ENCODE measurements at regions not wholly inside any gene's neighbourhood (a gene's known extent, or its start where the extent isn't known, plus 50 kb on each side); places are given as distances from the start of the nearest gene placed in this dataset.
"Not testable (repeated sequence)": the region's sequence is repeated elsewhere in the genome, so short reads cannot be mapped to it uniquely, and the experiment has no call there.

DNA sequence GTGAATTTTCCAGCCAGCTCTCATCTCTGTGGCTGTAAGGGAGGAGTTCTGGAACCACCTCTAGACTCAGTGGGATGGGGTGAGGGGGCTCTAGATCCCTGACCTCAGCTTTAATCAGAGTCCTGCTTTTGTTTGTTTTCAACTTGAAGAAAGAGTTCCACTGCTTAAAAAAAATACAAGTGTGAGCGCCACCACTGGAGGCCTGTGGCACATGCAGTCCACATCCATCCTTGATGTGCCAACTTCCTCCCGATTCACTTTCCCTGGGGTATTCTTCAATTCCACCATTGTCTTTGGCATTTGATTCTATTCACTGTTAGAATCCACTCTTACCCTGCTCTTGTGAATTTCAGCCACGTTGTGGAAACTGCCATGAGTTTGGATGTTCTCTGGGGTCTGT is 62.4 kb upstream of the GJB6 start:
- TF ChIP-seq, protein P1, sequence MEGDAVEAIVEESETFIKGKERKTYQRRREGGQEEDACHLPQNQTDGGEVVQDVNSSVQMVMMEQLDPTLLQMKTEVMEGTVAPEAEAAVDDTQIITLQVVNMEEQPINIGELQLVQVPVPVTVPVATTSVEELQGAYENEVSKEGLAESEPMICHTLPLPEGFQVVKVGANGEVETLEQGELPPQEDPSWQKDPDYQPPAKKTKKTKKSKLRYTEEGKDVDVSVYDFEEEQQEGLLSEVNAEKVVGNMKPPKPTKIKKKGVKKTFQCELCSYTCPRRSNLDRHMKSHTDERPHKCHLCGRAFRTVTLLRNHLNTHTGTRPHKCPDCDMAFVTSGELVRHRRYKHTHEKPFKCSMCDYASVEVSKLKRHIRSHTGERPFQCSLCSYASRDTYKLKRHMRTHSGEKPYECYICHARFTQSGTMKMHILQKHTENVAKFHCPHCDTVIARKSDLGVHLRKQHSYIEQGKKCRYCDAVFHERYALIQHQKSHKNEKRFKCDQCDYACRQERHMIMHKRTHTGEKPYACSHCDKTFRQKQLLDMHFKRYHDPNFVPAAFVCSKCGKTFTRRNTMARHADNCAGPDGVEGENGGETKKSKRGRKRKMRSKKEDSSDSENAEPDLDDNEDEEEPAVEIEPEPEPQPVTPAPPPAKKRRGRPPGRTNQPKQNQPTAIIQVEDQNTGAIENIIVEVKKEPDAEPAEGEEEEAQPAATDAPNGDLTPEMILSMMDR (IDR thresholded peaks at IDR 0.05): no peak
- TF ChIP-seq POLR2A (IDR thresholded peaks at IDR 0.05): no peak
- Histone ChIP-seq H3K9me3 (no peaks in the 10 kb centered on the region), H3K27ac (no peak overlapping the region), H3K4me3 (no peak overlapping the region), H3K36me3 (no peaks in the 10 kb centered on the region), H3K4me1 (no peaks in the 10 kb centered on the region), H3K27me3 (no peaks in the 10 kb centered on the region)
- intact Hi-C loops (cut with DNase I; ENCODE audit: low total_unique reads): no loop called here
- DNase-seq: no peak

DNA sequence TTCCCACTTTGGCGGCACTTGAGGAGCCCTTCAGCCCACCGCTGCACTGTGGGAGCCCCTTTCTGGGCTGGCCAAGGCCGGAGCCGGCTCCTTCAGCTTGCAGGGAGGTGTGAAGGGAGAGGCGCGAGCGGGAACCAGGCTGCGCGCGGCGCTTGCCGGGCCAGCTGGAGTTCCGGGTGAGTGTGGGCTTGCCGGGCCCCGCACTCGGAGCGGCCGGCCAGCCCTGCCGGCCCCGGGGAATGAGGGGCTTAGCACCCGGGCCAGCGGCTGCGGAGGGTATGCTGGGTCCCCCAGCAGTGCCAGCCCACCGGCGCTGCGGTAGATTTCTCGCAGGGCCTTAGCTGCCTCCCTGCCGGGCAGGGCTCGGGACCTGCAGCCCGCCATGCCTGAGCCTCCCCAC is 60.2 kb upstream of the GJB6 start:
- not testable (repeated sequence) for DNase-seq

GRCh38 chr13:20291675-20292074 is 59.6 kb upstream of the GJB6 start:
- no peaks in the 10 kb centered on the region for H3K4me1 ChIP-seq
- no peak for DNase-seq

More for the DNA sequence above, 60.2 kb upstream of the GJB6 start:
- H3K36me3 ChIP-seq; H3K27me3 ChIP-seq; H3K27ac ChIP-seq; H3K4me1 ChIP-seq; intact Hi-C loops (cut with DNase I; ENCODE audit: low total_unique reads); H3K9me3 ChIP-seq; H3K4me3 ChIP-seq: not testable (repeated sequence)

GRCh38 chr13:20291037-20291436 is 58.9 kb upstream of the GJB6 start:
- H3K4me3 ChIP-seq: no peak overlapping the region
- no peak overlapping the region for H3K27ac ChIP-seq
- H3K9me3 ChIP-seq: no peaks in the 10 kb centered on the region
- no peaks in the 10 kb centered on the region for H3K4me1 ChIP-seq
- no peak for TF ChIP-seq POLR2A (IDR thresholded peaks at IDR 0.05)
- TF ChIP-seq, protein P1 (IDR thresholded peaks at IDR 0.05): no peak
- intact Hi-C loops (cut with DNase I; ENCODE audit: low total_unique reads): no loop called here
- no peaks in the 10 kb centered on the region for H3K36me3 ChIP-seq
- no peaks in the 10 kb centered on the region for H3K27me3 ChIP-seq
- no peak for DNase-seq

More at GRCh38 chr13:20291675-20292074, 59.6 kb upstream of the GJB6 start:
- intact Hi-C loops (cut with DNase I; ENCODE audit: low total_unique reads): no loop called here
- TF ChIP-seq, protein P1 (IDR thresholded peaks at IDR 0.05): no peak
- no peak for TF ChIP-seq POLR2A (IDR thresholded peaks at IDR 0.05)
- no peaks in the 10 kb centered on the region for H3K27me3 ChIP-seq
- no peaks in the 10 kb centered on the region for H3K36me3 ChIP-seq
- H3K4me3 ChIP-seq: no peak overlapping the region
- no peaks in the 10 kb centered on the region for H3K9me3 ChIP-seq
- no peak overlapping the region for H3K27ac ChIP-seq

GRCh38 chr13:20288561-20288960 is 56.4 kb upstream of the GJB6 start:
- no peak overlapping the region for H3K4me3 ChIP-seq
- H3K4me1 ChIP-seq: no peaks in the 10 kb centered on the region
- H3K27me3 ChIP-seq: no peaks in the 10 kb centered on the region
- H3K9me3 ChIP-seq: peaks cover 0 to 12% of the 10 kb centered on the region in 2 donors
- no peak for DNase-seq
- TF ChIP-seq, protein P1 (IDR thresholded peaks at IDR 0.05): no peak
- no peak for TF ChIP-seq POLR2A (IDR thresholded peaks at IDR 0.05)
- intact Hi-C loops (cut with DNase I; ENCODE audit: low total_unique reads): no loop called here
- no peaks in the 10 kb centered on the region for H3K36me3 ChIP-seq
- no peak overlapping the region for H3K27ac ChIP-seq

GRCh38 chr13:20287976-20288375 is 55.9 kb upstream of the GJB6 start:
- Histone ChIP-seq H3K36me3 (no peaks in the 10 kb centered on the region), H3K4me1 (no peaks in the 10 kb centered on the region), H3K4me3 (no peak overlapping the region), H3K27ac (no peak overlapping the region), H3K27me3 (no peaks in the 10 kb centered on the region), H3K9me3 (peaks cover 0 to 17% of the 10 kb centered on the region in 2 donors)
- DNase-seq: no peak
- intact Hi-C loops (cut with DNase I; ENCODE audit: low total_unique reads): no loop called here
- TF ChIP-seq POLR2A (IDR thresholded peaks at IDR 0.05): no peak
- TF ChIP-seq, protein P1 (IDR thresholded peaks at IDR 0.05): no peak

Data from uterus (tissue), 3 donors.